ENCODE measurements at regions not wholly inside any gene's neighbourhood (a gene's known extent, or its start where the extent isn't known, plus 50 kb on each side); places are given as distances from the start of the nearest gene placed in this dataset.

- H3K27me3 ChIP-seq (ENCODE audit: control insufficient read depth, insufficient read depth, low read length): no peaks in the 10 kb centered on the region
- no peak overlapping the region for H3K4me3 ChIP-seq (ENCODE audit: insufficient read depth, low read depth, low read length)
- no peak for DNase-seq
- H3K36me3 ChIP-seq (replicated peaks; ENCODE audit: control insufficient read depth, insufficient read depth, low read length): no peaks in the 10 kb centered on the region
Measured at GRCh38 chr13:84208246-84208910, 326.1 kb upstream of the SLITRK1 start.

GRCh38 chr13:84207509-84207908 lies 325.2 kb upstream of the SLITRK1 start:
- no peak for DNase-seq
- Histone ChIP-seq H3K36me3 (replicated peaks; ENCODE audit: control insufficient read depth, insufficient read depth, low read length) (no peaks in the 10 kb centered on the region), H3K4me3 (ENCODE audit: insufficient read depth, low read depth, low read length) (no peak overlapping the region), H3K27me3 (ENCODE audit: control insufficient read depth, insufficient read depth, low read length) (no peaks in the 10 kb centered on the region)

- Histone ChIP-seq H3K36me3 (replicated peaks; ENCODE audit: control insufficient read depth, insufficient read depth, low read length) (no peaks in the 10 kb centered on the region), H3K27me3 (ENCODE audit: control insufficient read depth, insufficient read depth, low read length) (no peaks in the 10 kb centered on the region), H3K4me3 (ENCODE audit: insufficient read depth, low read depth, low read length) (no peak overlapping the region)
- DNase-seq: no peak
Measured at GRCh38 chr13:84200971-84201370, 318.7 kb upstream of the SLITRK1 start.

DNA sequence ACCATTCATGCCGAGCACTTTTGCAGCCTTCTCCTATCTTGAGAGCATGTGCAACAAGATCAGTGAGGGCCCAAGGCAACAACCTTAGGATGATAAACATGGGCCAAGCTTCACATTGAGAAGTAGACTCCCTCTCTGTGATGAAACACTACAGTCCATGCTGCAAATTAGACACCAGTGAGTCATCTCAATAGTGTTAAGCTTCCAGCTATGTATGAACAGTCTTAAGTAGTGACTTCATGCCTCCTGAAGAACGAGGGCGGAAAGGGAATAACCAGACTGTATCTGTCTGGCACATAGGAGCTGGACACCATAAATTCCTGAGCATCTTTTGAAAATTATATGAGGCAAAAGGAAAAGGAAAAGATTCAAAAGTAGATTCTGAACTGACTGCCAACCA lies 309.9 kb upstream of the SLITRK1 start:
- no peak for DNase-seq
- no peak overlapping the region for H3K4me3 ChIP-seq (ENCODE audit: insufficient read depth, low read depth, low read length)
- H3K27me3 ChIP-seq (ENCODE audit: control insufficient read depth, insufficient read depth, low read length): no peaks in the 10 kb centered on the region
- no peaks in the 10 kb centered on the region for H3K36me3 ChIP-seq (replicated peaks; ENCODE audit: control insufficient read depth, insufficient read depth, low read length)

- Histone ChIP-seq H3K4me3 (ENCODE audit: insufficient read depth, low read depth, low read length) (no peak overlapping the region), H3K27me3 (ENCODE audit: control insufficient read depth, insufficient read depth, low read length) (no peaks in the 10 kb centered on the region), H3K36me3 (replicated peaks; ENCODE audit: control insufficient read depth, insufficient read depth, low read length) (no peaks in the 10 kb centered on the region)
- no peak for DNase-seq
Measured at GRCh38 chr13:84191139-84191538, 308.9 kb upstream of the SLITRK1 start.

GRCh38 chr13:84187626-84188025 lies 305.4 kb upstream of the SLITRK1 start:
- H3K36me3 ChIP-seq (replicated peaks; ENCODE audit: control insufficient read depth, insufficient read depth, low read length): no peaks in the 10 kb centered on the region
- H3K4me3 ChIP-seq (ENCODE audit: insufficient read depth, low read depth, low read length): no peak overlapping the region
- DNase-seq: no peak
- H3K27me3 ChIP-seq (ENCODE audit: control insufficient read depth, insufficient read depth, low read length): no peaks in the 10 kb centered on the region

GRCh38 chr13:84139561-84140158 lies 257.4 kb upstream of the SLITRK1 start:
- H3K36me3 ChIP-seq (replicated peaks; ENCODE audit: control insufficient read depth, insufficient read depth, low read length): no peaks in the 10 kb centered on the region
- H3K4me3 ChIP-seq (ENCODE audit: insufficient read depth, low read depth, low read length): no peak overlapping the region
- DNase-seq: no peak
- no peaks in the 10 kb centered on the region for H3K27me3 ChIP-seq (ENCODE audit: control insufficient read depth, insufficient read depth, low read length)

GRCh38 chr13:84137292-84137691 lies 255.0 kb upstream of the SLITRK1 start:
- Histone ChIP-seq H3K4me3 (ENCODE audit: insufficient read depth, low read depth, low read length) (no peak overlapping the region), H3K27me3 (ENCODE audit: control insufficient read depth, insufficient read depth, low read length) (no peaks in the 10 kb centered on the region), H3K36me3 (replicated peaks; ENCODE audit: control insufficient read depth, insufficient read depth, low read length) (no peaks in the 10 kb centered on the region)
- DNase-seq: no peak

GRCh38 chr13:84136582-84136981 lies 254.3 kb upstream of the SLITRK1 start:
- DNase-seq: no peak
- H3K36me3 ChIP-seq (replicated peaks; ENCODE audit: control insufficient read depth, insufficient read depth, low read length): no peaks in the 10 kb centered on the region
- no peak overlapping the region for H3K4me3 ChIP-seq (ENCODE audit: insufficient read depth, low read depth, low read length)
- no peaks in the 10 kb centered on the region for H3K27me3 ChIP-seq (ENCODE audit: control insufficient read depth, insufficient read depth, low read length)

DNA sequence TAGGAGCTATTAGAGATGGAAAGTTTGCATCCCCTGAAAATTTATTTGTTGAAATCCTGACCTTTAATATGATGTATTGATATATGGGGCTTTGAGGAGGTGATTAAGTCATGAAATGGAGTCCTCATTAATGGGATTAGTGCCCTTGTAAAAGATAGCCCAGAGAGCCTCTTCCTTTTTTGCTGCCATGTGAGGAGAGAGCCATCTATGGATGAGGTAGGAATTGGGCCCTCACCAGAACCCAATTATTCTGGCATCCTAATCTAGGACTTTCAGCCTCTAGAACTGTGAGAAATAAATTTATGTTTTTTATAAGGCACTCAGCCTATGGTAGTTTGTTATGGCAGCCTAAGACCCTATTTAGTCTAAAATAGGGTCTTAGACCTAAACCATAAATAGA lies 250.2 kb upstream of the SLITRK1 start:
- no peaks in the 10 kb centered on the region for H3K36me3 ChIP-seq (replicated peaks; ENCODE audit: control insufficient read depth, insufficient read depth, low read length)
- no peak overlapping the region for H3K4me3 ChIP-seq (ENCODE audit: insufficient read depth, low read depth, low read length)
- DNase-seq: no peak
- H3K27me3 ChIP-seq (ENCODE audit: control insufficient read depth, insufficient read depth, low read length): no peaks in the 10 kb centered on the region

GRCh38 chr13:84131249-84131648 lies 249.0 kb upstream of the SLITRK1 start:
- Histone ChIP-seq H3K4me3 (ENCODE audit: insufficient read depth, low read depth, low read length) (no peak overlapping the region), H3K36me3 (replicated peaks; ENCODE audit: control insufficient read depth, insufficient read depth, low read length) (no peaks in the 10 kb centered on the region), H3K27me3 (ENCODE audit: control insufficient read depth, insufficient read depth, low read length) (no peaks in the 10 kb centered on the region)
- DNase-seq: no peak

GRCh38 chr13:84130495-84131114 lies 248.3 kb upstream of the SLITRK1 start:
- no peaks in the 10 kb centered on the region for H3K36me3 ChIP-seq (replicated peaks; ENCODE audit: control insufficient read depth, insufficient read depth, low read length)
- H3K27me3 ChIP-seq (ENCODE audit: control insufficient read depth, insufficient read depth, low read length): no peaks in the 10 kb centered on the region
- H3K4me3 ChIP-seq (ENCODE audit: insufficient read depth, low read depth, low read length): no peak overlapping the region
- DNase-seq: no peak

DNA sequence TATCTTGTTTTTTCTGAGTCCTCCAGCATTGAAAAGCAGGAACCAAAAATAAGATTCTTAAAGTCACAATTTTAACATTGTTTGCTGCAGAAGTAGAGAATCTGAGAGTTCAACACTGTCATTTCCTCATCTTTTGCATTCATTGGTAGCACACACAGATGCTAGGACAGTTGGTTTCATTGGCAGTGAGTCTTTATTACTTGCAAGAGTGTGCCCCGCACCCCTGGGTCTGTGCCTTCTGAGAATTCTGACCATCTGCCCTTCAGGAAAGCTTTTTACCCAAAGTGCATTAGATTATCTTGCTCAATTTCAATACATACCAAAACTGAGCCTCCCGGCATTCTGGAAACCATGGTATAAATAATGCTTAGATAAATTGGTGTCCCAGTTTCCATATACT lies 247.7 kb upstream of the SLITRK1 start:
- Histone ChIP-seq H3K36me3 (replicated peaks; ENCODE audit: control insufficient read depth, insufficient read depth, low read length) (no peaks in the 10 kb centered on the region), H3K27me3 (ENCODE audit: control insufficient read depth, insufficient read depth, low read length) (no peaks in the 10 kb centered on the region), H3K4me3 (ENCODE audit: insufficient read depth, low read depth, low read length) (no peak overlapping the region)
- no peak for DNase-seq

DNA sequence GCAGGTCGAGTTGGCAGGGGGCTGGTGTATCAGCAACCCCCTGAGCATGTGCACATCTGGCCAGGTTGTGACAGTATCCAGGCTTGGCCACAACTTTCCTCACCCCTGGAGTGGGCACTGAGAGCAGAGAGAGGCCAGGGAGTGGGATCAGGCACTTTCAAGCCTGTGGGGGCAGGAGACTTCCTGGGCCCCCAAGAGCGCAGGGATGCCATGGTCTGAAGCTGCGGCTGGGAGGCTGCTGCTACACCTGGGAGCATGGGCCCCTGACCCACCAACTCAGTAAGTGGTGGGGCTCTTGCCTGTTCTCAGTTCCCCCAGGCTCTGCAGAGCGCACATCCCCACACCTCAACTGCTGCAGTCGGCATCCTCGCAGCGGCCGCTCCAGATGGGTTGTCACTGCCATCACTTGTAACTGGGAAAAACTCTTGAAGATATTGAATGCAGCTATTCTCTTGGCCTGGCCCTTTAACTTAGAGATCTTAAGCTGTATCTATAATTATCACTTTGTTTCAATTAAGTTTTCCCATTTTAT lies 245.4 kb upstream of the SLITRK1 start:
- no peaks in the 10 kb centered on the region for H3K27me3 ChIP-seq (ENCODE audit: control insufficient read depth, insufficient read depth, low read length)
- no peak overlapping the region for H3K4me3 ChIP-seq (ENCODE audit: insufficient read depth, low read depth, low read length)
- no peak for DNase-seq
- no peaks in the 10 kb centered on the region for H3K36me3 ChIP-seq (replicated peaks; ENCODE audit: control insufficient read depth, insufficient read depth, low read length)

DNA sequence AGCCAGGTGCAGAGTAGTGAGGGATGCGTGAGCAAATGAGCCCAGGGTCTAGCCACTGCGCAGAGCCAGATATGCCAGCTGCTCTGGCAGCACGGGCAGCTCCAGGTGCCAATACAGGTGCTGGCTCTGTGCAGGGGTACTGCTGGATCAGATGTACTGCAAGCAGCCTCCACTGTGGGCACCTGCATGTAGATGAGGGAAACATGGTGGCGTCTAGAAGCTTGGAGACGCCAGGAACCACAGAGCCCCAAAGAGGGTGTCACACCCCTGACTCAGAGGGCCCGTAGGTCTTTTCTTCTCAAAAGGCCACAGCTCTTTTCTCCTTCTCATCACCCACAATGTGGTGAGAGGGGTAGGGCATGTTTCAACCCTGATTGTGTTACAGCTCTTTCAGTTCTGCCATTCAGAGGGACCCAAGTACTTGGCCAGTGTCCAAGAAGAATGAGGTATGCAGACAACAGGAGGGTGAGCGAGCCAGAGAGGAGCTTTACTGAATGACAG lies 244.4 kb upstream of the SLITRK1 start:
- no peaks in the 10 kb centered on the region for H3K27me3 ChIP-seq (ENCODE audit: control insufficient read depth, insufficient read depth, low read length)
- no peak overlapping the region for H3K4me3 ChIP-seq (ENCODE audit: insufficient read depth, low read depth, low read length)
- no peak for DNase-seq
- no peaks in the 10 kb centered on the region for H3K36me3 ChIP-seq (replicated peaks; ENCODE audit: control insufficient read depth, insufficient read depth, low read length)
